ENCODE measurements at regions not wholly inside any gene's neighbourhood (a gene's known extent, or its start where the extent isn't known, plus 50 kb on each side); places are given as distances from the start of the nearest gene placed in this dataset.

DNA sequence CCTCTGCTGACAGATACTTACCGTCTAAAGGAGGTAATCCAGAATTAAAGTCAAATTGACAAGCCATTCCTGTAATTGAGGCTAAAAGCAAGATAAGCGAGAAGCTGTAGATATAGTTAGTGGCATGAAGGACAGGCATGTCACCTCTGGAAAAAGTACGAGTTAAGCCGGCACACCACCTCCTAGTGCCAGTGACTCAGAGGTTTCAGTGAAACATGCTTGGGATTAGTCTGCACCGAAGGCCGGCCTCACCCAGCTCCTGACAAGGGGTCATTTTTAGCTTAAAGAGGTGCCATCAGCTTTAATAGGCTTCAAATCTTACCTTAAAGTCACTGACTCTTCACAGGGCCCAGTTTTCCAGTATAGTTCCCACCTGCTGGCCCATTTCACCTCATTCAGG is 838.0 kb downstream of the UQCRFS1 start:
- no peak for TF ChIP-seq KLF16 (tag by site-specific recombination; IDR thresholded peaks at IDR 0.05)
- no peak for TF ChIP-seq ZIC2 (tag by site-specific recombination; IDR thresholded peaks at IDR 0.05)
- no peak for TF ChIP-seq ZNF530 (tag by site-specific recombination; IDR thresholded peaks at IDR 0.05; ENCODE audit: low read depth)
- TF ChIP-seq ZFP3 (tag by site-specific recombination; IDR thresholded peaks at IDR 0.05; ENCODE audit: low read depth) = no peak
- no peak for TF ChIP-seq ZNF558 (tag by site-specific recombination; IDR thresholded peaks at IDR 0.05)
- TF ChIP-seq ZNF670 (tag by site-specific recombination; IDR thresholded peaks at IDR 0.05; ENCODE audit: low read depth) = no peak
- TF ChIP-seq MZF1 (tag by site-specific recombination; IDR thresholded peaks at IDR 0.05; ENCODE audit: borderline replicate concordance) = no peak
- no peak for TF ChIP-seq ZNF354C (tag by site-specific recombination; IDR thresholded peaks at IDR 0.05; ENCODE audit: borderline replicate concordance, low read depth)
- TF ChIP-seq SP7 (tag by site-specific recombination; IDR thresholded peaks at IDR 0.05) = no peak
- TF ChIP-seq ZNF529 (tag by site-specific recombination; IDR thresholded peaks at IDR 0.05; ENCODE audit: insufficient replicate concordance) = no peak
- TF ChIP-seq ZNF138 (tag by site-specific recombination; IDR thresholded peaks at IDR 0.05; ENCODE audit: borderline replicate concordance) = no peak
- no peak for TF ChIP-seq ZNF510 (tag by site-specific recombination; IDR thresholded peaks at IDR 0.05; ENCODE audit: insufficient replicate concordance)
- TF ChIP-seq TRIM28 (IDR thresholded peaks at IDR 0.05; ENCODE audit: borderline replicate concordance, low read length) = no peak
- TF ChIP-seq ZNF560 (tag by site-specific recombination; IDR thresholded peaks at IDR 0.05; ENCODE audit: borderline replicate concordance) = no peak
- TF ChIP-seq ZNF37A (tag by site-specific recombination; IDR thresholded peaks at IDR 0.05) = no peak
- no peak for TF ChIP-seq ZNF561 (tag by site-specific recombination; IDR thresholded peaks at IDR 0.05; ENCODE audit: borderline replicate concordance)
- TF ChIP-seq, protein P1, sequence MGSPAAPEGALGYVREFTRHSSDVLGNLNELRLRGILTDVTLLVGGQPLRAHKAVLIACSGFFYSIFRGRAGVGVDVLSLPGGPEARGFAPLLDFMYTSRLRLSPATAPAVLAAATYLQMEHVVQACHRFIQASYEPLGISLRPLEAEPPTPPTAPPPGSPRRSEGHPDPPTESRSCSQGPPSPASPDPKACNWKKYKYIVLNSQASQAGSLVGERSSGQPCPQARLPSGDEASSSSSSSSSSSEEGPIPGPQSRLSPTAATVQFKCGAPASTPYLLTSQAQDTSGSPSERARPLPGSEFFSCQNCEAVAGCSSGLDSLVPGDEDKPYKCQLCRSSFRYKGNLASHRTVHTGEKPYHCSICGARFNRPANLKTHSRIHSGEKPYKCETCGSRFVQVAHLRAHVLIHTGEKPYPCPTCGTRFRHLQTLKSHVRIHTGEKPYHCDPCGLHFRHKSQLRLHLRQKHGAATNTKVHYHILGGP (tag by site-specific recombination; IDR thresholded peaks at IDR 0.05) = no peak
- no peak for TF ChIP-seq ZNF544 (tag by site-specific recombination; IDR thresholded peaks at IDR 0.05)
- no peak for TF ChIP-seq ZNF24 (tag by site-specific recombination; IDR thresholded peaks at IDR 0.05)
- no peak overlapping the region for H3K4me3 ChIP-seq (ENCODE audit: low read depth, low read length)
- peaks cover 4% of the 10 kb centered on the region for H3K9me3 ChIP-seq (ENCODE audit: control insufficient read depth, insufficient read depth, low read depth, low read length)
- peaks cover 9% of the 10 kb centered on the region for H3K4me1 ChIP-seq (ENCODE audit: control insufficient read depth, insufficient read depth, low read length)
- no peaks in the 10 kb centered on the region for H3K36me3 ChIP-seq (ENCODE audit: control insufficient read depth in 2 of 2, insufficient read depth in 1 of 2, low read length in 2 of 2)
- POLR2A ChIA-PET = no interaction called here
- no peak overlapping the region for H3K27ac ChIP-seq (ENCODE audit: extremely low read depth, low read depth, low read length)
- CTCF ChIA-PET = interaction anchor here (0.6 kb wide), 1 partner anchor 261 kb away, joined by 3 read pairs; no protein-coding TSS in a partner anchor

DNA sequence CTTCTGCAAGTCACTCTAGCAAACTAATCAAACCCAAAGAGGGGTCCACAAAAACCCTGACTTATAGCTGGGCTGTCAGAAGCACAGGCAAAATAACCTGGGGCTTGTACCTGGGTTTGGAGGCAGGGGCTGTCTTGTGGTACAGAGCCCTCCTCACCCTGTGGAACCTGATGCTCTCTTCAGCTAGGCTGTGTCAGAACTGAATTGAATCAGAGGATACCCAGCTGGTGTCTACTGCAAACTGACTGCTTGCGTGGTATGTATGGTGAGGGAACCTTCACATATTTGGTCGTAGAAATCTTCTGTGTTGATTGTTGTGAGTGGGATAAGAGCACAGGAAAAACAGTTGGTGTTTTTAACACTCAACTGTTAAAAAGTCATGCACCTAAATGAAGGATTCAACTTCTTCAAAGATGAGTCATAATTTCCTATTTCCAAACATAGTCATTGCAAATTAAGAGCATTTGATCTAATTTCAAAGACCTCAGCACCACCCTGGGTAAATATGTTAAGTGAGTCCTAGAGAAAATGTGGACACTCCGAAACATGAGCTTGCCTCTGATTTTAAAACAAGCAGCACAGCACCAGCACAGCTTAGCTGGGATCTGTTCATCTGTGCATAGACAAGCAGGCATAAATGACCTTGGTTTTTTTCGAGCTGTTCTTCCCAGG is 840.2 kb downstream of the UQCRFS1 start:
- CTCF ChIA-PET = interaction anchor here (0.8 to 2.2 kb wide), 3 partner anchors 9 to 506 kb away, joined by 3 to 5 read pairs (median 4); no protein-coding TSS in a partner anchor
- TF ChIP-seq ZNF138 (tag by site-specific recombination; IDR thresholded peaks at IDR 0.05; ENCODE audit: borderline replicate concordance) (no peak), MYNN (tag by site-specific recombination; IDR thresholded peaks at IDR 0.05; ENCODE audit: borderline replicate concordance) (peak; percentile 86), SP7 (tag by site-specific recombination; IDR thresholded peaks at IDR 0.05) (0 out of 2 replicates have a peak, but pooled peaks have one; percentile 31), ZNF600 (tag by site-specific recombination; IDR thresholded peaks at IDR 0.05) (0 out of 2 replicates have a peak, but pooled peaks have one; percentile 31)
- TF ChIP-seq, protein P2, sequence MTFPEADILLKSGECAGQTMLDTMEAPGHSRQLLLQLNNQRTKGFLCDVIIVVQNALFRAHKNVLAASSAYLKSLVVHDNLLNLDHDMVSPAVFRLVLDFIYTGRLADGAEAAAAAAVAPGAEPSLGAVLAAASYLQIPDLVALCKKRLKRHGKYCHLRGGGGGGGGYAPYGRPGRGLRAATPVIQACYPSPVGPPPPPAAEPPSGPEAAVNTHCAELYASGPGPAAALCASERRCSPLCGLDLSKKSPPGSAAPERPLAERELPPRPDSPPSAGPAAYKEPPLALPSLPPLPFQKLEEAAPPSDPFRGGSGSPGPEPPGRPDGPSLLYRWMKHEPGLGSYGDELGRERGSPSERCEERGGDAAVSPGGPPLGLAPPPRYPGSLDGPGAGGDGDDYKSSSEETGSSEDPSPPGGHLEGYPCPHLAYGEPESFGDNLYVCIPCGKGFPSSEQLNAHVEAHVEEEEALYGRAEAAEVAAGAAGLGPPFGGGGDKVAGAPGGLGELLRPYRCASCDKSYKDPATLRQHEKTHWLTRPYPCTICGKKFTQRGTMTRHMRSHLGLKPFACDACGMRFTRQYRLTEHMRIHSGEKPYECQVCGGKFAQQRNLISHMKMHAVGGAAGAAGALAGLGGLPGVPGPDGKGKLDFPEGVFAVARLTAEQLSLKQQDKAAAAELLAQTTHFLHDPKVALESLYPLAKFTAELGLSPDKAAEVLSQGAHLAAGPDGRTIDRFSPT (tag by site-specific recombination; IDR thresholded peaks at IDR 0.05) = peak; percentile 10; the same call in 1 of the 2 replicates
- Histone ChIP-seq H3K27ac (ENCODE audit: extremely low read depth, low read depth, low read length) (no peak overlapping the region), H3K4me3 (ENCODE audit: low read depth, low read length) (no peak overlapping the region), H3K36me3 (ENCODE audit: control insufficient read depth in 2 of 2, insufficient read depth in 1 of 2, low read length in 2 of 2) (no peaks in the 10 kb centered on the region; a peak in 1 of 3 replicates), H3K9me3 (ENCODE audit: control insufficient read depth, insufficient read depth, low read depth, low read length) (peaks cover 4% of the 10 kb centered on the region), H3K4me1 (ENCODE audit: control insufficient read depth, insufficient read depth, low read length) (peaks cover 9% of the 10 kb centered on the region)
- POLR2A ChIA-PET = interaction anchor here (0.6 to 0.7 kb wide), 2 partner anchors 52 to 309 kb away, joined by 3 read pairs; no protein-coding TSS in a partner anchor
